GM12864 (cell line): ENCODE measurements at regions not wholly inside any gene's neighbourhood (a gene's known extent, or its start where the extent isn't known, plus 50 kb on each side); places are given as distances from the start of the nearest gene placed in this dataset.

Source experiments
- DNase-seq: peaks from one replicate; pipeline ENCODE4 v3.0.0-alpha.2; 2011; ENCODE audit warnings: low read depth
- H3K4me3 ChIP-seq: 2 replicates; pipeline ENCODE4 v1.5.1; 2011; ENCODE audit warnings: mild to moderate bottlenecking, low read depth, low read length, control low read depth
- TF ChIP-seq, protein P1 (sequence below): IDR thresholded peaks from 2 replicates; pipeline ENCODE4 v1.5.1; 2011; ENCODE audit warnings: low read depth, mild to moderate bottlenecking, moderate library complexity, low read length, control low read depth, inconsistent platforms; ENCODE audit errors: missing control alignments

DNA sequence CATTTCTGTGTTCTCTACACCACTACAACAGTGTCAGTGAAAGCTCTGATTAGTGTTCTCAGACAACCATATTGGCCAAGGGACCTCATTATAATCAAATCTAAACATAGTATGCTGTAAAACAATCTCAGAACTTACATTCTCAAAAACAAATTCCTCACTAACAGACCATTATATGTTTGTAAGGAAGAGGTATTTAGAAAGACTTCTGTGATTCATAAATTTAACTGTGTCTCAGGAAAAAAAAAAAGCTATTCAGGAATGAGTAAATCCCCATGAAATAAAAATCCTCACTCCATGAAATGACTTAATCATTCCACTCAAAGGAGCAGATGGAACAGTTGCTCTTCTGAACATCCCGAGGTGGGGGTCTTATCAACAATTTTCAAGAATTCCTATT is 413.0 kb downstream of the CDH2 start:
- no peak for DNase-seq
- H3K4me3 ChIP-seq: no peak overlapping the region
- TF ChIP-seq, protein P1, sequence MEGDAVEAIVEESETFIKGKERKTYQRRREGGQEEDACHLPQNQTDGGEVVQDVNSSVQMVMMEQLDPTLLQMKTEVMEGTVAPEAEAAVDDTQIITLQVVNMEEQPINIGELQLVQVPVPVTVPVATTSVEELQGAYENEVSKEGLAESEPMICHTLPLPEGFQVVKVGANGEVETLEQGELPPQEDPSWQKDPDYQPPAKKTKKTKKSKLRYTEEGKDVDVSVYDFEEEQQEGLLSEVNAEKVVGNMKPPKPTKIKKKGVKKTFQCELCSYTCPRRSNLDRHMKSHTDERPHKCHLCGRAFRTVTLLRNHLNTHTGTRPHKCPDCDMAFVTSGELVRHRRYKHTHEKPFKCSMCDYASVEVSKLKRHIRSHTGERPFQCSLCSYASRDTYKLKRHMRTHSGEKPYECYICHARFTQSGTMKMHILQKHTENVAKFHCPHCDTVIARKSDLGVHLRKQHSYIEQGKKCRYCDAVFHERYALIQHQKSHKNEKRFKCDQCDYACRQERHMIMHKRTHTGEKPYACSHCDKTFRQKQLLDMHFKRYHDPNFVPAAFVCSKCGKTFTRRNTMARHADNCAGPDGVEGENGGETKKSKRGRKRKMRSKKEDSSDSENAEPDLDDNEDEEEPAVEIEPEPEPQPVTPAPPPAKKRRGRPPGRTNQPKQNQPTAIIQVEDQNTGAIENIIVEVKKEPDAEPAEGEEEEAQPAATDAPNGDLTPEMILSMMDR: no peak

DNA sequence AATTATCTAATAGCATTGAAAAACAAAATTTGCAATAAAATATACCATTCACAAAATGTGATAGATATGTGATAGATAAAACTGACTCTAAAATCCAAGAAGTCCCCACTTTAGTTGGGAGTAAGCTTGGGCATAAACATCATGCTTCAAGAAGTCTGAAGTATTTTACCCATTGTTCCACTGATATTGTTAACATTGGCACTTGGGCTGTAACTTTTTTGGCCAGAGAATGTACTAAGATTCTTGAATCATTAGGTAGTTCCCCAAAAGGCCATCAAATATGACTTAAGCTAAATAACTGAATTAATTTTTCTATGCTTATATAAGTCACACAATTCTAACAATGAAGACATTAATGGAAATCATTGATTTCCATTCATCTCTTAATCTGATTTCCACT is 413.6 kb downstream of the CDH2 start:
- H3K4me3 ChIP-seq: no peak overlapping the region
- TF ChIP-seq, protein P1: no peak
- DNase-seq: no peak

DNA sequence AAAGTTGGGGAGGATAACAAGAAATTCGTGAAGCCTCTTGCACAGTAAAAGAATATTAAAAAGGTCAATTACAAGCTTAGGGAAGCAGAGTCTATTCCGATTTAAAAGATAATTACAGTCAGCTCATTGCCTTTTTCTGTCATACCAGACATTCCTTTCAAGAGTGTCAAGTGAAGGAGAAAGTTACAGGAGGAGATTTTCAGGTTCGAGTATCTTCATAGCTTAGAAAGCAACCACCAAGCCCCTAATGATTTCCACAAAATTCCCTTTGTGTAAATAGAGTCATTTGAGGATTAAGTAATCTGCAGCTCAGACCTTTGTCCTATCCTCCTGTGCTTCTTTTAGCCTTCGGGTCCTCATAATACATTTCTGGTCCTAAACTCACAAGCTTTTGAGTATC is 414.9 kb downstream of the CDH2 start:
- TF ChIP-seq, protein P1: no peak
- no peak overlapping the region for H3K4me3 ChIP-seq
- no peak for DNase-seq

DNA sequence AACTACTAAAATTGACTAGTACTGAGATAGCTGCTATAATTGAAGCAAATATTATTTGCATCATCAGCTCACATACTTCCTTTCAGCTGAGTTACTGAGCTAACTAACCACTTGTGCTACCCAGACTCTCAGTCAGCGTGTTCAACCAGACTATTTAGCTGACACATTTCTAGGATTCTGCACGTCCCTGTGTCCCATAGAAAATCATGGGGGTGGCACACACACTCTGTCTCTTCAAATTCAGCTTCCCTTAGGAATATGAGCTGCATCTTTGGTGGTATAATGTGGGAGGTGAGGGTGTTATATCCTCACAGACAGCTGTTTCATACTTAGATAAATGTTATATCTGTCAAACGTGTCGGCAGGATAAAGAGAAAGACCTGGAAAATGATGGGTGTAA is 424.0 kb downstream of the CDH2 start:
- no peak for DNase-seq
- H3K4me3 ChIP-seq: no peak overlapping the region
- TF ChIP-seq, protein P1: no peak

DNA sequence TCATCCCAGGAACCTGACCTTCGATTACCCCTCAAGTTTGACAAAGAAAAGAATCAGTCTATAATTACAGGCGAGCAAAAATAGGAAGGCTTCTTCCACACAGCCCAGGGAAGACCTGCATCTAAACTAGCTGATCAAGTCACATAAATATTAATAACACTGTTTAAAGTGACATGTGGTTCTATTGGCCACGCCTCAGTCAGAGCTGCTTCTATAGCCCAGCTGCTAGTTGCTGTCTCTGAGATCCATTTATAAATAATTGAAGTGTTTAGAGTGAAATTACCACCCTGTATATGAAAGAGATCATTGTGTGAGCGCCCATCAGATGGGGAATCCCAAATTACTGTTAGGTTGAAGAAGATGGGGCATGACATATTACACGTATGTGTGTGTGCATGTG is 426.0 kb downstream of the CDH2 start:
- H3K4me3 ChIP-seq: no peak overlapping the region
- TF ChIP-seq, protein P1: no peak
- DNase-seq: no peak

DNA sequence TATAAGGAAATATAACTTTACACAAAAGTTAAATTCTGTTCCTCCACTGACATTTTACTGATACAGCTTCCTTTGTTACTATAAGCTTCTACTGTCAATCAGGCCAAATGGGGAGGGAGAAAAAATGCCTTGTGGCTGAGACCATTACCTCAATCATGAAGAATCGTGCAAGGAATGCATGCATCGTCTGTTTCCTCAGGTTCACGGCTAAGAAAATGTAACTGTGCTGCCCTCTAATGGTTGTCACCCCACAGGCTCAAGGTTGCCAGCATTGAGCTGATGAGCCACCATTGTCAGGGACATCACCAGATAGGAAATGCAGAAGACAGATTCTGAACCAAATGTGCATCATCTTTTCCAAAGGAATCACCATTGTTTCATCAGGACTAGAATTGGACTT is 426.9 kb downstream of the CDH2 start:
- no peak overlapping the region for H3K4me3 ChIP-seq
- DNase-seq: no peak
- TF ChIP-seq, protein P1: no peak

DNA sequence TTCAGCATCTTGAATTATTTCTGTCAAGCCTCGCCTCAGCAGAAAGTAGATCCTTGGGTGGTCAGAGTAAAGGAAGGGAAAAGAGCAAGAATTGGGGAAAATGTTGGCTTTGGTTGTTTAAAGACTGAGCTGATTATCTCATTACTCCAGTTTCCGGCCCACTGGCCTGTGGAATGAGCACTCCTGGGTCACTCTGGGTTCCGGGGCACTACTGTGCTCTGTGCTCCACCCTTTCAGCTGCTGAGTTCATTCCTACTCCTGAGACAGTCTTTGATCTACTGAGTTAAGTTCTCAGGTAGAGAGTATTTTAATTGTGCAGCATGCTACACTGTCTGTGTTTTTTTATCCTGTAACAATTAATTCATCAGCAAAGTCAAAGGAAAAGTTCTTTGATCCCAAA is 427.7 kb downstream of the CDH2 start:
- TF ChIP-seq, protein P1: no peak
- no peak overlapping the region for H3K4me3 ChIP-seq
- no peak for DNase-seq
